ENCODE measurements at regions not wholly inside any gene's neighbourhood (a gene's known extent, or its start where the extent isn't known, plus 50 kb on each side); places are given as distances from the start of the nearest gene placed in this dataset.

DNA sequence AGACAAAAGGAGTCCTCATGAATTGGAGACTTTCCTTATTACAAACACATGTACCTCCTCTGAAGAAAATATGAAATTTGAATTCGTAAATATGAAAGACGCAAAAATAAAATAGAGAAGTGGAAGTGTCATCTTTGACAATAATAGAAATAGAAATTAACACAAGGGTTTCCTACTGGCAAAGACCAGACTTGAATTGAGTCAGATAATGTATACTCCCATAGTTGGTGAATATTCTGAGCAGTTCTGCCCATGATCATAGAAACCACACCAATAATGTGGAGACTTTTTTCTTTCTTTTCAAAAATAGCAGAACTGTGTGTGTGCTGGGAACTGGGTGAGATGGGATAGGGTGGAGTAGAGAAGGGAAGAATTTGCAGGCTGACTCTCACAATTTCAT is 277.7 kb upstream of the TET2 start:
- Histone ChIP-seq H3K27ac (ENCODE audit: low read depth in 2 of 2, low read length in 1 of 2) (no peak overlapping the region), H3K4me1 (ENCODE audit: control insufficient read depth in 2 of 2, insufficient read depth in 2 of 2, low read length in 1 of 2) (no peaks in the 10 kb centered on the region), H3K9me3 (ENCODE audit: control insufficient read depth in 2 of 2, insufficient read depth in 1 of 2, low read depth in 1 of 2, low read length in 1 of 2) (no peaks in the 10 kb centered on the region), H3K27me3 (ENCODE audit: control insufficient read depth in 1 of 2, insufficient read depth in 2 of 2, low read length in 2 of 2) (no peaks in the 10 kb centered on the region), H3K4me3 (ENCODE audit: low read depth in 1 of 2, low read length in 2 of 2) (no peak overlapping the region), H3K36me3 (ENCODE audit: control insufficient read depth in 2 of 2, insufficient read depth in 2 of 2, low read length in 1 of 2) (no peaks in the 10 kb centered on the region)
- 85 to 92% methylated on average over 2 of the region's 2 CpGs for WGBS, 2 donors

DNA sequence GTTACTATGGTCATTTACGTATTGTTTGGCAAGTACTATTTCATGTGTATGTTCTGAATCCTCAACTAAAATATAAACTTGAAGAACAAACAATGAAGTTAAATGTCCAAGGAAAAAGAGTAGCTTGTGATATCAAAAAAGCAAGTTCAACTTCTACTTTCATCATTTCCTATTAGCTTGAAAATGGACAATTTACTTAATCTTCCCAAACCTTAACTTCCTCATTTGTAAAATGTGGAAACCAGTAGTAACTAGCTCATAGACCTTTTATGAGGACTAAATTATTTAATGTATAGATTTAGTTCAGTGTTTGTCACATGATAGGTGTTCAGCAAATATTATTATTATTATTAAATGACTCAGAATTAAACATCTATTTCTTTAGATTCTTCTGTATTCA is 276.8 kb upstream of the TET2 start:
- WGBS, 2 donors = 86 to 94% methylated on average over 1 of the region's 1 CpG
- Histone ChIP-seq H3K27me3 (ENCODE audit: control insufficient read depth in 1 of 2, insufficient read depth in 2 of 2, low read length in 2 of 2) (no peaks in the 10 kb centered on the region), H3K27ac (ENCODE audit: low read depth in 2 of 2, low read length in 1 of 2) (no peak overlapping the region), H3K4me3 (ENCODE audit: low read depth in 1 of 2, low read length in 2 of 2) (no peak overlapping the region), H3K4me1 (ENCODE audit: control insufficient read depth in 2 of 2, insufficient read depth in 2 of 2, low read length in 1 of 2) (no peaks in the 10 kb centered on the region), H3K9me3 (ENCODE audit: control insufficient read depth in 2 of 2, insufficient read depth in 1 of 2, low read depth in 1 of 2, low read length in 1 of 2) (no peaks in the 10 kb centered on the region), H3K36me3 (ENCODE audit: control insufficient read depth in 2 of 2, insufficient read depth in 2 of 2, low read length in 1 of 2) (no peaks in the 10 kb centered on the region)

DNA sequence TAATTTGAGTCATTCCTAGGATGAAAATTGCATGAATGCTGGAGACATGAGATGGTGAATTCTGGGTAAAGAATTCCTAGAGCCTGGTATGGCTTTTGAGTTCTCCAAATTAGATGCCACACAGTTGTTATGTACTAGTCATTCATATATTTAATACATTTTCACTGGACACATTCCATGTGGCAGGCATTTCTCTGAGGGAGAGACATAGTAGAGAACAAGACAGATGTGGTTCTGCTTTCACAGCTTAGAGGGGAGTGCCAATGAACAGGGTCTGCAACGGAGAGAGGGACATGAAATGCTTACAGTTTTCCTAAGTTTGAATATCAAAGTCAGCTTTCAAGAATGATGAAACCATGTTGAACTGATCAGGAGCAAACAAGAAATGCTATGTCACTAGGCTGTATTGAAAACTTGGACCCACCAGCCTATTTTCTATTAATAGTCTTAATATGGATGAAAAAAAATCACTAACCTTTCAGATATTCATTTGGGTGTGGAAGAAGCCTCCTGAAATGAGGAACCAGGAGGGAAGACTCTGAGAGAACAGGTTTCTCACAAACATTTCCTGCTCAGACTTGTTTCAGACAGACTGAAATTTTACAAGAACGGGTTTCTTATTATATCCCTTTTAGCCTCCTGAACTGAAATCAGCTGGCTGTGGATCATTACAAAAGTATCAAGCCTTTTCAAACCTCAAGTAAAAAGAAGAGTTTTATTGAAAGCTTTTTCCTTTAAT is 276.0 kb upstream of the TET2 start:
- no peaks in the 10 kb centered on the region for H3K27me3 ChIP-seq (ENCODE audit: control insufficient read depth in 1 of 2, insufficient read depth in 2 of 2, low read length in 2 of 2)
- no peaks in the 10 kb centered on the region for H3K9me3 ChIP-seq (ENCODE audit: control insufficient read depth in 2 of 2, insufficient read depth in 1 of 2, low read depth in 1 of 2, low read length in 1 of 2)
- no peaks in the 10 kb centered on the region for H3K36me3 ChIP-seq (ENCODE audit: control insufficient read depth in 2 of 2, insufficient read depth in 2 of 2, low read length in 1 of 2)
- 33% methylated on average over 2 of the region's 2 CpGs for WGBS, 2 donors
- H3K27ac ChIP-seq (ENCODE audit: low read depth in 2 of 2, low read length in 1 of 2) = peak overlapping the region in 1 of 2 donors; percentile 21
- H3K4me1 ChIP-seq (ENCODE audit: control insufficient read depth in 2 of 2, insufficient read depth in 2 of 2, low read length in 1 of 2) = no peaks in the 10 kb centered on the region
- H3K4me3 ChIP-seq (ENCODE audit: low read depth in 1 of 2, low read length in 2 of 2) = no peak overlapping the region

DNA sequence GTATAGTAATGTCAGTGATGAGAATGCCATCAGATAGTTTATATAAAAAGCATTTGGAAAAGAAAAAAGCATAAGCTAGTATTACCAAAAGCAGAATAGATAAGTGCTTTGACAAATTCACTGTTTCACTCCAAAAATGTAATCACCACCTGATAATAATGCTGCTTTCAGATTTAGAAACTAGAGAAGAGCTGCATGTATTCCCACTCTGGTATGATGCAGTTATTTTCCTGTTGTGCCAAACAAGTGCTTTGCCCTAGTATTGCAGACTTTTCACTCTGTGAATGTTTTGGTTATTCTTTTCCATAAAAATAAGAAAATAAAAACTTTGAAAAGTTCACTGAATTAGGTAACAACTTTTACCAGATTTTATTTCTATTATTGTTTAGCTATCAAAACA is 267.7 kb upstream of the TET2 start:
- Histone ChIP-seq H3K27me3 (ENCODE audit: control insufficient read depth in 1 of 2, insufficient read depth in 2 of 2, low read length in 2 of 2) (no peaks in the 10 kb centered on the region), H3K9me3 (ENCODE audit: control insufficient read depth in 2 of 2, insufficient read depth in 1 of 2, low read depth in 1 of 2, low read length in 1 of 2) (no peaks in the 10 kb centered on the region), H3K36me3 (ENCODE audit: control insufficient read depth in 2 of 2, insufficient read depth in 2 of 2, low read length in 1 of 2) (no peaks in the 10 kb centered on the region), H3K4me1 (ENCODE audit: control insufficient read depth in 2 of 2, insufficient read depth in 2 of 2, low read length in 1 of 2) (no peaks in the 10 kb centered on the region), H3K4me3 (ENCODE audit: low read depth in 1 of 2, low read length in 2 of 2) (no peak overlapping the region), H3K27ac (ENCODE audit: low read depth in 2 of 2, low read length in 1 of 2) (no peak overlapping the region)

DNA sequence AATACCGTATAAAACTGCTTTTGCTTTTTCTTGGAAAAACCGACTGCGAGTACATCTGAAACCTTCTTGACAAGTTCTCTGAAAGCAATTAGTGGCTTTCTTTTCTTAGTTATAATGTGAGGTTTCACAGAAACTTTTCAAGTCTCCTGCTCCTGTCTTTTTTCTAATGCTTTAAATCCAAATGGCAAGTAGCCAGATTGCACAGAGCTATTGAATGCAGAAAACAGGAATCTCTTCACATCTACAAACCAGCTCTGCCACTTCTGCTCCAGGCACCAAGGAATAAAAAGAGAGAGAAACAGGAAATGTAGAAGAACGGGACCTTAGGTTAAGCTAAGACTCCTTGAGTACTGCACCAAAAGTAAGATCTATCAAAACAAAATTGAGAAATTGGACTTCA is 267.3 kb upstream of the TET2 start:
- Histone ChIP-seq H3K4me3 (ENCODE audit: low read depth in 1 of 2, low read length in 2 of 2) (peak overlapping the region in 1 of 2 donors; percentile 3), H3K9me3 (ENCODE audit: control insufficient read depth in 2 of 2, insufficient read depth in 1 of 2, low read depth in 1 of 2, low read length in 1 of 2) (no peaks in the 10 kb centered on the region), H3K4me1 (ENCODE audit: control insufficient read depth in 2 of 2, insufficient read depth in 2 of 2, low read length in 1 of 2) (no peaks in the 10 kb centered on the region), H3K27ac (ENCODE audit: low read depth in 2 of 2, low read length in 1 of 2) (no peak overlapping the region), H3K36me3 (ENCODE audit: control insufficient read depth in 2 of 2, insufficient read depth in 2 of 2, low read length in 1 of 2) (no peaks in the 10 kb centered on the region), H3K27me3 (ENCODE audit: control insufficient read depth in 1 of 2, insufficient read depth in 2 of 2, low read length in 2 of 2) (no peaks in the 10 kb centered on the region)
- 27 to 30% methylated on average over 4 of the region's 4 CpGs for WGBS, 2 donors

DNA sequence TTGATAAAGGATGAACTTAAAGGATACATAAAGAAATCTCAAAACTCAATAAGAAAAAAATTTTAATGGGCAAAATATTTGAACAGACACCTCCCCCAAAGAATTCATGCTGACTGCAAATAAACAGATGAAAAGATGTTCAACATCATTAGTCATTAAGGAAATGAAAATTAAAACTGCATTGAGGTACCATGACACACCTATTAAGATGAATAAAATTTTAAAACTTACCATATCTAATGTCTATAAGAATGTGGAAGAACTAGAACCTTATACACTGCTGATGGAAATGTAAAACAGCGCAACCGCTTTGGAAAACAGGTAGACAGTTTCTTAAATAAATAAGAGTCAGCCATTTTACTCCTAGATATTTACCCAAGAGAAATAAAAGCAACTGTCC is 266.8 kb upstream of the TET2 start:
- no peak overlapping the region for H3K27ac ChIP-seq (ENCODE audit: low read depth in 2 of 2, low read length in 1 of 2)
- WGBS, 2 donors = 86 to 88% methylated on average over 2 of the region's 2 CpGs

DNA sequence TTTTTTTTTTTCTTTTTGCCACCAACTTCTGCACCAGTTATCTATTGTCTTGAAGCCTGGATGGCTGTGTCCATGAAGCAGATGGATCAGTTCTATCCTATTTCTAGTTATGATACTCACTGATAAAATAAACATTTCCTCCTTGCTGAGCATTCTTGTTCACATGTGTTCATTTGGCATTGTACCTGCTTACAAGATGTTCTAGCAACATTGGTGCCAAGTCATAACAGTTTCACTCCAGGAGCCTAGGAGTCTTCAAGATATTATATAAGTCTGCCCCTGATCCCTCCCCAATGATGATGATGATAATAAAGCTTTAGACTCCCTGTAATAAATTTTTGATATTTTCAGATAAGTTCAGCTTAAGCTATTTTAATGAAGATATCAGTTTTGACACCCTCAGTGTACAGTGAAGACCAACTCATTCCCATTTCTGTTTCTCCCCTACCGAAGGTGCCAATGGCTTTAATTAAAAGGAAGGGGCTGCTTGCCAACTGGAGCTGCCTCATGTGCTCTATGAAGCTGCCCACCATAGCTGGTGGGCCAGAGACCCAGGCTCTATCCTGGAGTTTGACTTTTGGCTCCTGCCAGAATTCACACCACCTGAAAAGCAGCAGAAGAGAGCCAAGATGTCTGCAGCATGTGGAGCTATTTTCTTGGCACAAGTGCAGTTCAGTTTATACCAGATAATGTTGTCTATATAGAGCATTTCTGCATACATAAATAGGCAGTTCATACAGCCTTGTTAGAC is 265.4 kb upstream of the TET2 start:
- Histone ChIP-seq H3K4me3 (ENCODE audit: low read depth in 1 of 2, low read length in 2 of 2) (no peak overlapping the region), H3K9me3 (ENCODE audit: control insufficient read depth in 2 of 2, insufficient read depth in 1 of 2, low read depth in 1 of 2, low read length in 1 of 2) (no peaks in the 10 kb centered on the region), H3K27me3 (ENCODE audit: control insufficient read depth in 1 of 2, insufficient read depth in 2 of 2, low read length in 2 of 2) (no peaks in the 10 kb centered on the region), H3K36me3 (ENCODE audit: control insufficient read depth in 2 of 2, insufficient read depth in 2 of 2, low read length in 1 of 2) (no peaks in the 10 kb centered on the region), H3K4me1 (ENCODE audit: control insufficient read depth in 2 of 2, insufficient read depth in 2 of 2, low read length in 1 of 2) (no peaks in the 10 kb centered on the region), H3K27ac (ENCODE audit: low read depth in 2 of 2, low read length in 1 of 2) (no peak overlapping the region)
- WGBS, 2 donors = 80 to 82% methylated on average over 1 of the region's 1 CpG

More for the DNA sequence above, 266.8 kb upstream of the TET2 start:
- no peaks in the 10 kb centered on the region for H3K27me3 ChIP-seq (ENCODE audit: control insufficient read depth in 1 of 2, insufficient read depth in 2 of 2, low read length in 2 of 2)
- H3K4me1 ChIP-seq (ENCODE audit: control insufficient read depth in 2 of 2, insufficient read depth in 2 of 2, low read length in 1 of 2) = no peaks in the 10 kb centered on the region
- no peaks in the 10 kb centered on the region for H3K9me3 ChIP-seq (ENCODE audit: control insufficient read depth in 2 of 2, insufficient read depth in 1 of 2, low read depth in 1 of 2, low read length in 1 of 2)
- H3K4me3 ChIP-seq (ENCODE audit: low read depth in 1 of 2, low read length in 2 of 2) = no peak overlapping the region
- H3K36me3 ChIP-seq (ENCODE audit: control insufficient read depth in 2 of 2, insufficient read depth in 2 of 2, low read length in 1 of 2) = no peaks in the 10 kb centered on the region

DNA sequence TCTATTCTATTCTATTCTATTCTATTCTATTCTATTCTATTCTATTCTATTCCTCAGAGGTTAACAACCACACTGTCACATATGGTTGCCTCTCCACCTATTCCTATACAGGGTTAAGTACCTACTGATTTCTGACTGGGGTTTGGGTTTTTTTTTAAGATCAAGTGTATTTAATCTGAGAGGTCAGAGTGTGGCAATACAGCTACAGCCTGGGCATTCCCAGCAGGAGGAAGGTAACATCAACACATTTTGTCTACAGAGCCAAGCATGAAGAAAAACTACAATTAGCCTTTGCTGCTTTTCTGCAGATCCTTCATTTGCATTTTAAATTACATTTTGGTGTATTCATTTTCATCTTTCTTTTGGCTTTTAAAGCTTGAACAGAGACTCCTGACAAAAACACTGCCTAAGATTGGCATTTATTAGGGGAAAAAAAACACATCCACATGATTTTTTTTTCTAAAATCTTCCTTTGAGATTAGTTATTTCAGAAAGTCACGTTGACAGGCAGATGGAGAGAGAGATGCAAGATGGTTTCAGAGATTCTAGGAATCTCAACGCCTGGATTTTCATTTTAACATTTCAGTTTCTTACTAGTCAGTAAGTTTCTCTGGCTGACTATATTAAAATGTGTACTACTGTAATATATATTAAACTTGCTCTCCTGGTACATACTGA is 255.9 kb upstream of the TET2 start:
- Histone ChIP-seq H3K27ac (ENCODE audit: low read depth in 2 of 2, low read length in 1 of 2) (no peak overlapping the region), H3K36me3 (ENCODE audit: control insufficient read depth in 2 of 2, insufficient read depth in 2 of 2, low read length in 1 of 2) (no peaks in the 10 kb centered on the region), H3K27me3 (ENCODE audit: control insufficient read depth in 1 of 2, insufficient read depth in 2 of 2, low read length in 2 of 2) (no peaks in the 10 kb centered on the region), H3K4me1 (ENCODE audit: control insufficient read depth in 2 of 2, insufficient read depth in 2 of 2, low read length in 1 of 2) (no peaks in the 10 kb centered on the region), H3K9me3 (ENCODE audit: control insufficient read depth in 2 of 2, insufficient read depth in 1 of 2, low read depth in 1 of 2, low read length in 1 of 2) (no peaks in the 10 kb centered on the region), H3K4me3 (ENCODE audit: low read depth in 1 of 2, low read length in 2 of 2) (no peak overlapping the region)
- WGBS, 2 donors = 68% methylated on average over 2 of the region's 2 CpGs

DNA sequence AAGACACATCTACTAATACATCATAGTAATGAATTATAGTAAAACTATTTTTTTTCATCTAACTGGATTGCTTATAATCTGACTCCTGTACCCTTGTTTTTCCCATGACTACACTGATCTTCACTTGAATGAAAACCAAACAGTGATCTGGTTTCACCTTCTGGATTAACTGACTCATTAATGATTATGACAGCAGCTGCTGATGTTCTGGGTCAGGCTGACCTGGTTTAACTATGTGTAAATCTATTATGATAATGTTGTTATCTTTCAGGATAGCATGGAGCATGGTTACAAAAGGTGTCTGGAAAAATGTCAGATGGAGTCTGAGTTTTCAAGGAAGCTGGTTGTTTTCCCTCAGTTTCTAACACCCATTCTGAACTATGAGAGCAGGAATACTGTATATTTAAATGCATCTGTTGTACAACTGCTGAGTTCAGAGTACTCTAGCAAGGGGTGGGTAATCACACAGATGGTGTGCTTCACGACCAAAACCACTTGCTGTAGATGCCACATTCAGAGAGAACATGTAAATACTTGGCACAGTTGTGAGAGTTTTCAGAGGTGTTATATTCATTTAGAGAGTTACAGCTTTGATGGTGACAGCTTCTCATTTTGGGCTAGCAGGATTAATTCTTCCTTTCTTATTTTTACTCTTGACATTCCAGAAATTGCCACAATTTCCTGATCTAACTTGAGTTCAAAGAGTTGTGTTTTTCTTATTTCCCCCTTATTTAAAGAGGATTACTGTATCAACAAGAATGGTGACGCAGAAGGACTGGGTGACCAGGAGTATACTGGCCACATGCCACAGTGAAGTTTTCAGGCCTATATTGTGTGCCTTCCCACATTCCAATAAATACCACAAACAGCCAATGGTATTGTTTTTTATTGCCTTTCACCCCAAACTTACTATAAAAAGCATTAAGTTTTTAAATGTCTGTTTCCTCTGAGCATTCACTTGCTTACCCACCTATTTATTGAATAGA is 249.7 kb upstream of the TET2 start:
- no peak overlapping the region for H3K27ac ChIP-seq (ENCODE audit: low read depth in 2 of 2, low read length in 1 of 2)
- H3K9me3 ChIP-seq (ENCODE audit: control insufficient read depth in 2 of 2, insufficient read depth in 1 of 2, low read depth in 1 of 2, low read length in 1 of 2) = no peaks in the 10 kb centered on the region

More for the DNA sequence above, 249.7 kb upstream of the TET2 start:
- H3K27me3 ChIP-seq (ENCODE audit: control insufficient read depth in 1 of 2, insufficient read depth in 2 of 2, low read length in 2 of 2) = no peaks in the 10 kb centered on the region
- 31 to 47% methylated on average over 2 of the region's 2 CpGs for WGBS, 2 donors
- H3K36me3 ChIP-seq (ENCODE audit: control insufficient read depth in 2 of 2, insufficient read depth in 2 of 2, low read length in 1 of 2) = no peaks in the 10 kb centered on the region
- H3K4me1 ChIP-seq (ENCODE audit: control insufficient read depth in 2 of 2, insufficient read depth in 2 of 2, low read length in 1 of 2) = no peaks in the 10 kb centered on the region
- H3K4me3 ChIP-seq (ENCODE audit: low read depth in 1 of 2, low read length in 2 of 2) = no peak overlapping the region
